ENCODE measurements at regions not wholly inside any gene's neighbourhood (a gene's known extent, or its start where the extent isn't known, plus 50 kb on each side); places are given as distances from the start of the nearest gene placed in this dataset.

DNA sequence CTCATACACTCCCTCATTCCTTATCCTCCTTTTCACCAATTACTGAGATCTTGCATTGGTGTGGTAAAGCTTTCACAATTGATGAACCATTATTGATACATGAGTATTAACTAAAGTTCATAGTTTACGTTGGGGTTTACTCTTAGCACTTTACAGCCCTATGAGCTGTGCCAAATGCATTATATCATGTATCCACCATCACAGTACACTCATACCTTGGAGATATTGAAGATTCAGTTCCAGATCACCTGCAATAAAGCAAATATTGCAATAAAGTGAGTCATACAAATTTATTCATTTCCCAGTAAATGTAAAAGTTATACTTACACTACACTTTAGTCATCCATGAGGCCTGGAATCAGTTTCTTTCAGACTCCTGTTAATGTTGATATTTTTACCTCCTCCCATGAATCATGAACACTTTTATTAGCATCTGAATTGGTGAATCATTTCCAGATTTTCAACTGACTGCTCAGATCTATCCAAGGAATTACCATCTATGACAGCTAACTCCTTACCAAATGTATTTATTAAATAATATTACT, 546.6 kb upstream of the PTPRD start:
- no peaks in the 10 kb centered on the region for H3K36me3 ChIP-seq (ENCODE audit: control insufficient read depth in 2 of 2, extremely low read depth in 1 of 2, insufficient read depth in 2 of 2, low read length in 2 of 2)
- no peak overlapping the region for H3K27ac ChIP-seq (ENCODE audit: insufficient read depth, low read depth, low read length)
- H3K27me3 ChIP-seq (ENCODE audit: control insufficient read depth in 2 of 2, insufficient read depth in 2 of 2, low read length in 2 of 2): no peaks in the 10 kb centered on the region
- intact Hi-C loops (cut with micrococcal nuclease): no loop called here
- H3K4me1 ChIP-seq (ENCODE audit: control insufficient read depth, extremely low read depth, insufficient read depth, low read length): no peaks in the 10 kb centered on the region
- H3K4me3 ChIP-seq (replicated peaks in 1 of 3; ENCODE audit: insufficient read depth in 1 of 3, low read depth in 1 of 3, low read length in 3 of 3): no peak overlapping the region
- ChIA-PET POLR2A (no interaction called here), CTCF (no interaction called here)
- no peak overlapping the region for H3K4me2 ChIP-seq (ENCODE audit: insufficient read depth, low read length)
- H3K9me3 ChIP-seq (replicated peaks; ENCODE audit: control insufficient read depth, insufficient read depth, low read length): peaks cover 5% of the 10 kb centered on the region
- H4K20me1 ChIP-seq (replicated peaks; ENCODE audit: control insufficient read depth, extremely low read depth, insufficient read depth, low read length): no peaks in the 10 kb centered on the region
- H2AFZ ChIP-seq (ENCODE audit: low read depth, low read length): no peak overlapping the region
- BruUV-seq (replicated peaks): no TSS peak
- no peaks in the 10 kb centered on the region for H3K79me2 ChIP-seq (ENCODE audit: control insufficient read depth, insufficient read depth, low read length)
- no peaks in the 10 kb centered on the region for H3K9me1 ChIP-seq (replicated peaks; ENCODE audit: control insufficient read depth, extremely low read depth, insufficient read depth, low read length)
- dilution Hi-C loops (cut with MboI; ENCODE audit: extremely low pct_ligation_motif_present, low sequenced_read_pairs): no loop called here
- FAIRE-seq: no peak
- H3K9ac ChIP-seq (replicated peaks; ENCODE audit: extremely low read depth, insufficient read depth, low read length): no peak overlapping the region
- no peak for DNase-seq (ENCODE audit: low read depth, low spot score)
- TF ChIP-seq GATA2 (IDR thresholded peaks at IDR 0.05; ENCODE audit: insufficient read depth, insufficient read length, low read depth, low read length): no peak
- TF ChIP-seq, protein P1, sequence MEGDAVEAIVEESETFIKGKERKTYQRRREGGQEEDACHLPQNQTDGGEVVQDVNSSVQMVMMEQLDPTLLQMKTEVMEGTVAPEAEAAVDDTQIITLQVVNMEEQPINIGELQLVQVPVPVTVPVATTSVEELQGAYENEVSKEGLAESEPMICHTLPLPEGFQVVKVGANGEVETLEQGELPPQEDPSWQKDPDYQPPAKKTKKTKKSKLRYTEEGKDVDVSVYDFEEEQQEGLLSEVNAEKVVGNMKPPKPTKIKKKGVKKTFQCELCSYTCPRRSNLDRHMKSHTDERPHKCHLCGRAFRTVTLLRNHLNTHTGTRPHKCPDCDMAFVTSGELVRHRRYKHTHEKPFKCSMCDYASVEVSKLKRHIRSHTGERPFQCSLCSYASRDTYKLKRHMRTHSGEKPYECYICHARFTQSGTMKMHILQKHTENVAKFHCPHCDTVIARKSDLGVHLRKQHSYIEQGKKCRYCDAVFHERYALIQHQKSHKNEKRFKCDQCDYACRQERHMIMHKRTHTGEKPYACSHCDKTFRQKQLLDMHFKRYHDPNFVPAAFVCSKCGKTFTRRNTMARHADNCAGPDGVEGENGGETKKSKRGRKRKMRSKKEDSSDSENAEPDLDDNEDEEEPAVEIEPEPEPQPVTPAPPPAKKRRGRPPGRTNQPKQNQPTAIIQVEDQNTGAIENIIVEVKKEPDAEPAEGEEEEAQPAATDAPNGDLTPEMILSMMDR (IDR thresholded peaks at IDR 0.05; ENCODE audit: extremely low read depth in 1 of 2, insufficient read depth in 1 of 2, low read depth in 1 of 2, low read length in 2 of 2): no peak
- TF ChIP-seq POLR2AphosphoS5 (IDR thresholded peaks at IDR 0.05; ENCODE audit: insufficient read depth, low read depth, low read length): no peak
- no peak for TF ChIP-seq MYC (IDR thresholded peaks at IDR 0.05; ENCODE audit: low read depth, low read length)

DNA sequence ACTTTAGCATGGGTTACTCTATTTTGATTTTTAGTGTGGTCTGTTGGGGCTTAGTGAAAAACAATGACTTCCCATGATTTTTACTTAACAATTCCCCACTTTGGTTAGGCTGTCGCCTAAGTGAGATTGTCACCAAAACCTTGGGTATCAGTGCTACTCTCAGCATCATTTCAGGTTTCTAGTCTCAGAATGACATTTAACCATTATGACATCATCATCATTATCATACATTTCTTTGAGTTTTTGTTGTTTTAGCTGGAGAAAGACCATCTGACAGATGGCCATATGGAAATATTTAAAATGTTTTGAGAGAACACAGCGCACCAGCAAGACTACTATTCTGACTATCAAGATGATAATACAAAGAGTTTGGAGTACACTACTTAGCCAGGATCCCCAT, 551.0 kb upstream of the PTPRD start:
- POLR2A ChIA-PET: no interaction called here

More for the DNA sequence above, 551.0 kb upstream of the PTPRD start:
- no peak for DNase-seq (ENCODE audit: low read depth, low spot score)
- Histone ChIP-seq H3K27me3 (ENCODE audit: control insufficient read depth in 2 of 2, insufficient read depth in 2 of 2, low read length in 2 of 2) (no peaks in the 10 kb centered on the region), H3K4me2 (ENCODE audit: insufficient read depth, low read length) (no peak overlapping the region), H3K27ac (ENCODE audit: insufficient read depth, low read depth, low read length) (no peak overlapping the region), H3K36me3 (ENCODE audit: control insufficient read depth in 2 of 2, extremely low read depth in 1 of 2, insufficient read depth in 2 of 2, low read length in 2 of 2) (no peaks in the 10 kb centered on the region), H3K9me1 (replicated peaks; ENCODE audit: control insufficient read depth, extremely low read depth, insufficient read depth, low read length) (no peaks in the 10 kb centered on the region), H3K4me1 (ENCODE audit: control insufficient read depth, extremely low read depth, insufficient read depth, low read length) (no peaks in the 10 kb centered on the region), H3K4me3 (replicated peaks in 1 of 3; ENCODE audit: insufficient read depth in 1 of 3, low read depth in 1 of 3, low read length in 3 of 3) (no peak overlapping the region), H3K9me3 (replicated peaks; ENCODE audit: control insufficient read depth, insufficient read depth, low read length) (no peaks in the 10 kb centered on the region), H3K9ac (replicated peaks; ENCODE audit: extremely low read depth, insufficient read depth, low read length) (no peak overlapping the region), H3K79me2 (ENCODE audit: control insufficient read depth, insufficient read depth, low read length) (no peaks in the 10 kb centered on the region), H2AFZ (ENCODE audit: low read depth, low read length) (no peak overlapping the region), H4K20me1 (replicated peaks; ENCODE audit: control insufficient read depth, extremely low read depth, insufficient read depth, low read length) (no peaks in the 10 kb centered on the region)
- dilution Hi-C loops (cut with MboI; ENCODE audit: extremely low pct_ligation_motif_present, low sequenced_read_pairs) (no loop called here), intact Hi-C loops (cut with micrococcal nuclease) (no loop called here)
- no peak for FAIRE-seq
- CTCF ChIA-PET: no interaction called here
- TF ChIP-seq EZH2 (IDR thresholded peaks at IDR 0.05; ENCODE audit: borderline replicate concordance, low read depth, low read length, severe bottlenecking) (no peak), JUN (IDR thresholded peaks at IDR 0.05; ENCODE audit: borderline replicate concordance, insufficient read depth, insufficient read length, low read depth) (no peak), FOS (IDR thresholded peaks at IDR 0.05; ENCODE audit: borderline replicate concordance, insufficient read depth, low read length) (no peak), POLR2AphosphoS5 (IDR thresholded peaks at IDR 0.05; ENCODE audit: insufficient read depth, low read depth, low read length) (no peak), POLR2A (IDR thresholded peaks at IDR 0.05; ENCODE audit: low read depth, low read length) (no peak), MYC (IDR thresholded peaks at IDR 0.05; ENCODE audit: low read depth, low read length) (no peak), GATA2 (IDR thresholded peaks at IDR 0.05; ENCODE audit: insufficient read depth, insufficient read length, low read depth, low read length) (no peak)
- TF ChIP-seq, protein P2, sequence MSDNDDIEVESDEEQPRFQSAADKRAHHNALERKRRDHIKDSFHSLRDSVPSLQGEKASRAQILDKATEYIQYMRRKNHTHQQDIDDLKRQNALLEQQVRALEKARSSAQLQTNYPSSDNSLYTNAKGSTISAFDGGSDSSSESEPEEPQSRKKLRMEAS (IDR thresholded peaks at IDR 0.05; ENCODE audit: insufficient read depth, insufficient read length): no peak
- TF ChIP-seq, protein P1 (IDR thresholded peaks at IDR 0.05; ENCODE audit: extremely low read depth in 1 of 2, insufficient read depth in 1 of 2, low read depth in 1 of 2, low read length in 2 of 2): no peak
- BruUV-seq (replicated peaks): no TSS peak
